ENCODE measurements at regions not wholly inside any gene's neighbourhood (a gene's known extent, or its start where the extent isn't known, plus 50 kb on each side); places are given as distances from the start of the nearest gene placed in this dataset.

GRCh38 chr20:47857187-47857568 is 71.9 kb upstream of the SULF2 start:
- Histone ChIP-seq H3K4me3 (no peak overlapping the region), H3K27me3 (no peaks in the 10 kb centered on the region), H3K27ac (peak overlapping the region in 1 of 4 donors; percentile 17), H3K4me1 (no peaks in the 10 kb centered on the region), H3K36me3 (no peaks in the 10 kb centered on the region), H3K9me3 (no peaks in the 10 kb centered on the region)
- FAIRE-seq: no peak
- intact Hi-C loops (cut with DNase I): no loop called here
- no peak for DNase-seq
- WGBS, 2 donors: 39 to 45% methylated on average over 8 of the region's 8 CpGs
- peak in 2 of 4 donors; percentile 19 to 50 for ATAC-seq
- no peak for TF ChIP-seq CTCF (IDR thresholded peaks at IDR 0.05)

GRCh38 chr20:47855799-47856198 is 70.5 kb upstream of the SULF2 start:
- Histone ChIP-seq H3K27ac (no peak overlapping the region), H3K27me3 (no peaks in the 10 kb centered on the region), H3K36me3 (no peaks in the 10 kb centered on the region), H3K4me3 (no peak overlapping the region), H3K4me1 (no peaks in the 10 kb centered on the region), H3K9me3 (no peaks in the 10 kb centered on the region)
- ATAC-seq (no peak), FAIRE-seq (no peak), DNase-seq (no peak)
- intact Hi-C loops (cut with DNase I): no loop called here
- WGBS, 2 donors: 88 to 96% methylated on average over 4 of the region's 4 CpGs
- TF ChIP-seq CTCF (IDR thresholded peaks at IDR 0.05): no peak

GRCh38 chr20:47854687-47855212 is 69.5 kb upstream of the SULF2 start:
- no peak for ATAC-seq
- TF ChIP-seq CTCF (IDR thresholded peaks at IDR 0.05): no peak
- 60 to 73% methylated on average over 10 of the region's 10 CpGs for WGBS, 2 donors
- no peaks in the 10 kb centered on the region for H3K4me1 ChIP-seq
- H3K4me3 ChIP-seq: no peak overlapping the region
- H3K27me3 ChIP-seq: no peaks in the 10 kb centered on the region
- no peaks in the 10 kb centered on the region for H3K36me3 ChIP-seq
- intact Hi-C loops (cut with DNase I): no loop called here
- no peak for DNase-seq
- H3K27ac ChIP-seq: no peak overlapping the region
- no peaks in the 10 kb centered on the region for H3K9me3 ChIP-seq
- FAIRE-seq: no peak

- Histone ChIP-seq H3K4me3 (no peak overlapping the region), H3K4me1 (no peaks in the 10 kb centered on the region), H3K36me3 (no peaks in the 10 kb centered on the region), H3K27me3 (no peaks in the 10 kb centered on the region), H3K9me3 (no peaks in the 10 kb centered on the region), H3K27ac (no peak overlapping the region)
- TF ChIP-seq CTCF (IDR thresholded peaks at IDR 0.05): no peak
- ATAC-seq (no peak), FAIRE-seq (no peak), DNase-seq (no peak)
- WGBS, 2 donors: 64 to 81% methylated on average over 7 of the region's 7 CpGs
- intact Hi-C loops (cut with DNase I): no loop called here
These were observed 66.5 kb upstream of the SULF2 start for GRCh38 chr20:47851774-47852173.

GRCh38 chr20:47850146-47850545 is 64.9 kb upstream of the SULF2 start:
- Histone ChIP-seq H3K4me1 (no peaks in the 10 kb centered on the region), H3K4me3 (no peak overlapping the region), H3K27me3 (no peaks in the 10 kb centered on the region), H3K9me3 (no peaks in the 10 kb centered on the region), H3K36me3 (no peaks in the 10 kb centered on the region), H3K27ac (no peak overlapping the region)
- intact Hi-C loops (cut with DNase I): no loop called here
- FAIRE-seq (no peak), DNase-seq (no peak), ATAC-seq (no peak)
- WGBS, 2 donors: 53 to 64% methylated on average over 5 of the region's 5 CpGs
- TF ChIP-seq CTCF (IDR thresholded peaks at IDR 0.05): no peak
